Activated CD4-positive, alpha-beta T cell treated with anti-CD3 and anti-CD28 coated beads, Interleukin-2, amount 50 U/mL, for 1 hour (primary cell): ENCODE measurements at regions not wholly inside any gene's neighbourhood (a gene's known extent, or its start where the extent isn't known, plus 50 kb on each side); places are given as distances from the start of the nearest gene placed in this dataset.

Experiments
- DNase-seq: peaks from one replicate; pipeline ENCODE4 v3.0.0-alpha.2; 2020

DNA sequence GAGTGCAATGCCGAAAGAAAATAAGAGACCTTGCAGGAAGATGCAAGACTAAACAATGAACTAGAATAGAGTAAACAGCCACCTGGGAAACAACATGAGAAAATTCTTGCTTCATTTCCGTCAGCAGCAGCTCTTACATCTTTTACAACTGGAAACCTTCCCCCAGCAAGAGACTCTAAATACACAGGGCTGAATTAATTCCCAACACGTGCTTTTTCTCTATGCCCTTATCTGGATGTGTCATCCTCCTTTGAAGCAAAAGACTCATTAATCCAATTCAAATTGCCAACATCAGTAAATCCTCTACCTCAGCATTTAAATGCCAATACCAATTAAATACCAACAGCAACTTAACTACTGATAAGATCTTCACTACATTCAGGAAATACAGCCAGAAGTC is 99.0 kb upstream of the PDE1C start:
- no peak for DNase-seq

GRCh38 chr7:32167815-32168214 is 97.6 kb upstream of the PDE1C start:
- DNase-seq, result no peak

GRCh38 chr7:32167256-32167655 is 97.0 kb upstream of the PDE1C start:
- DNase-seq, result no peak

DNA sequence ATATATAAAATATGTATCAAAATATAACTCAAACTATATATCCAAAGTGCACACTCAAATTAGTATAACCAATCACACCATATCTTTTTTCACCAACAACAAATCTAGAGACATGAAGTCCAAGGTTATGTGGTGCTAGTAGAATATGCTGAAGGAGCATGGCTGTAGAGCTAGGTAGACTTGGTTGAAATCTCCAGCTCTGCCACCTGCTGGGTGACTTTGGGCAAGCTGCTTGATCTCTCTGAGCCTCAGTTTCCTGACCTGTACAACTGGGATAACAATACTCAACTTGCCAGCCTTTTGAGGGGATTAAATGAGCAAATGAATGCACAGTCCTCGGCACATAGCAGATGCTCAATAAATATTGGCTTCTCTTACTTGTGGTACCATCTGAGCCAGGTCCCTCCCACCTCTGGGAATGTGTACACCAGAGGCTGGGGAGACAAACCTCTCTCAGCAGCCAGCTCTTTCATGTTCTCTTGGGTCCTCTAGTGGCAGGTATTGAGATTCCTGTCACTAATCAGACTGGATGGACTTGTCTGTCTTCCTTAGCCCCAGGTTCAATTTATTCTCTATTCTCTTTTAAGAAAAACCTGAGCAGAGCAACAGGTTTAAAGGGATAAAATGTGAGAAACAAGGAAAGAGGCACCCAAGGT is 94.3 kb upstream of the PDE1C start:
- DNase-seq, result no peak

GRCh38 chr7:32163896-32164295 is 93.7 kb upstream of the PDE1C start:
- DNase-seq, result no peak

- no peak for DNase-seq
Measured at GRCh38 chr7:32163141-32163806, 93.1 kb upstream of the PDE1C start.

GRCh38 chr7:32161708-32162107 is 91.5 kb upstream of the PDE1C start:
- no peak for DNase-seq

DNA sequence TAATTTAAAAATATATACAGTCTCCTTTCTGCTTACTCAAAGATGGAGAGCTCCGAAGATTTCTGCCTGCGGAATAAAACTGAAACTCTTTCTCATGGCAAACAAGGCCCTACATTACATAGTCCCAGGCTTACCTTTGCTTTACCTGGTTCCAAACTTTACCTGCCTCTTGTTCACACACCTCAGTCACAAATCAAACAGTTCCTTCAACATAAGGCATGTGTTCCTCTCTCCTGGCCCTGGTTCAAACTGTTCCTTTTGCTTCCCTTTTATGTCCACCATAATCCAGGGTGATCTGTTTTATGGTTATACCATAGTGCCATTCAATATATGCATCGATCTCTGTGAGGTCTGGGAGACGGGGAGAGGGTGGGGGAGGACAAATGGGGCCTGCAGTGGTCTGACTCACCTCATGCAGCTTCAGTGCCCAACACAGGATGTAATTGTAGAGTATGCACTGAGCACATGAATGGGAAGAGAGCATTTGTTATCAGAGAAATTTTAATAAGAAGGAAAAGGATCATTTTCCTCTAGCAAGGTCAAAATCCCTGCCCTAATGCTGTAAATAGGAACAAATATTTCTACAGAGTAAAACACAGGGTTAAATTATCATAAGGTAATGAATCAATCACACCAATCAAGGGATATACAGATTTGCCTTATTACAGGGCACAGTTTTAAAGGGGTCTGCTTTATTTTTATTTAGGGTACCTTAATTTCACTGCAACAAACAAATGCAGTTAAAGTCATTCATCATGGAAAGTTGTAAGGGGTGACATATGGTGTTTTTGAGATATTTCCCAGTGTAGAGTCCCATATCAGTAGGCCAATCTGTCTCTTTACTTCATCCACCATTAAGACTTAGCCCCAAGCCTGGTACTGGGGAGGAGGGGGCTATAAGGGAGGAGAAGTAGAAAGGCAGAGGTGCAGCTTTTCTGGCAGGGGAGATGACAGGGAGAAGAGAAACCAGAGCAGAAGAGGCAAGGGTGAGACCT is 88.8 kb upstream of the PDE1C start:
- no peak for DNase-seq

GRCh38 chr7:32158076-32158475 is 87.9 kb upstream of the PDE1C start:
- no peak for DNase-seq

- no peak for DNase-seq
Measured at GRCh38 chr7:32155712-32156111, 85.5 kb upstream of the PDE1C start.

- no peak for DNase-seq
Measured at GRCh38 chr7:32154797-32155196, 84.6 kb upstream of the PDE1C start.

- no peak for DNase-seq
Measured at GRCh38 chr7:32153006-32153405, 82.8 kb upstream of the PDE1C start.

GRCh38 chr7:32152576-32152975 is 82.4 kb upstream of the PDE1C start:
- DNase-seq, result no peak

- no peak for DNase-seq
Measured at GRCh38 chr7:32150589-32150988, 80.4 kb upstream of the PDE1C start.

DNA sequence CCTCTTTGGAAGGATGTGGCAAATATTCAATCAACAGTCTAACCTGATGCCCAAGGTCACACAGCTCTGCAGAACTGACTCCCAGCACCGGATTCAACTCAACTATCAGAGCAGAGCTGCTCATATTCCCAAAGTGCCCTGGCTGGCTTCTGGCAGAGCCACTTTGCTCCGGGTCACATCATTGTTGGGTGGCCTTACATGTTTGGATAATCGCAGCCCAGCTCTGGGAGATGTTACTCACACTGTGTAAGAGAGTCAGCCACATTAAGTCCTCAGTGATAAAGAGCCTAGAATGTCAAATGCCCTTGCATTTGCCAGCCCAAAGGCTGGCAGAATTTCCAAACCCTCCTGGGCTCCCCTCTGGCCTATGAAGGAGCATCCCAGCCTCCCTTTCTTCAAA is 79.8 kb upstream of the PDE1C start:
- no peak for DNase-seq

GRCh38 chr7:32147546-32148268 is 77.5 kb upstream of the PDE1C start:
- no peak for DNase-seq

DNA sequence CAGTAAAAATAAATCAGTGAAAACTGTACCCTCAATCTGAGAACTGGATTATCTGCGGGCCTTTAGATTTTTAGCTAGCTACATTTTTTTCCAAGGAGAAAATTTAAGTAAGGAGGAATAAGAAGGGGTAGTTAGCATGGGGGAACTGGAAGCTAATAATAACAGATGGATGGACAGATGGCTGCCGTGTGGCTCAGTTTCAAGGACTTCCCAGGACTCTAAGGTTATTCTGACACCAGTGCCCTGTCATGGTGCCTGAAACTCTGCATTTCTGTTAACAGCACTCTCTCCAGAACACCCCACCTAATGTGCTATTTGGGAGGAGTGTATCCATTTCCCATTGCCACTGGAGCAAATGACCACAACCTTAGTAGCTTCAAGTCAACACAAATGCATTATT is 75.7 kb upstream of the PDE1C start:
- DNase-seq, result no peak

GRCh38 chr7:32144676-32145075 is 74.5 kb upstream of the PDE1C start:
- no peak for DNase-seq

- no peak for DNase-seq
Measured at GRCh38 chr7:32143301-32143700, 73.1 kb upstream of the PDE1C start.

DNA sequence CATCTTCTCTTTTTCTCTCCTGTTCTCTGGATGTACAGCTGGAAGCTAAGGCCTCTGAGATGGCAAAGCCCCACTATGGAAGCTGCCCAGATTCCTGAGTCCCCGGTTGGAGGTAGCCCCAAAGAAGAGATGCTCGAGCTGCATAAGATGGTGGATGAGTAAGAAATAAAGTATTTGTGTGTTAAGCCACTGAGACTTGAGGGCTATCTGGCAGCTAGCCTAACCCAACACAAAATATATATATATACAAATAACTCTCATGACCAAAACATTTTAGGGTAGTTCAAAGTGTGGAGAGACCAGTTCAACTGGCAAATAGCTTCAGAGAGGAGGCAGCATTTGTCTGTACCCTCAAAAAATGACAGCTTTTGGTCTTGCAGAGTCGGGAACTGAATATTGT is 72.4 kb upstream of the PDE1C start:
- no peak for DNase-seq

- no peak for DNase-seq
Measured at GRCh38 chr7:32140210-32140939, 70.2 kb upstream of the PDE1C start.

- DNase-seq, result no peak
Measured at GRCh38 chr7:32137059-32137458, 66.9 kb upstream of the PDE1C start.
